ENCODE measurements at regions not wholly inside any gene's neighbourhood (a gene's known extent, or its start where the extent isn't known, plus 50 kb on each side); places are given as distances from the start of the nearest gene placed in this dataset.

DNA sequence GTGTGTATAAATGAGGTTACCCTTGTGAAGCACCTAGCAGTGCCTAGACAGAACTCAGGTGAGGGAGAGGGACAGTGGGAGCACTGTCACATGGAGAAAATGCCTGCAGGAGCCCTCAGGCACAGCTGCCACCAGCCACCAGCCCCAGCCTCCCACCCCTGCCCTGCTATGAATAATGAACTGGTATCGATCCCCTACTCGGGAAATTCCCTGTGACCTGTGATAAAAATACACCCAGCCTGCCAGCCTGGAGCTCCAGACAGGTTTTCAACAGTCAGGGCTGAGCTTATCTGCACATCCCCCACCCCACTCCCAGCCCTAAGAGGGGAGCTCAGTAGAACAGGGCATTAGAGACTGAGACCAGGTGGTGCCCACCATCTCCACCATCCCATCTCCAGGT lies 159.6 kb upstream of the PJA1 start:
- H3K4me3 ChIP-seq (replicated peaks in 1 of 3; ENCODE audit: insufficient read depth in 1 of 3, low read depth in 2 of 3, low read length in 3 of 3) = no peak overlapping the region
- WGBS (ENCODE audit: low lambda C conversion rate) = 0% methylated on average over 2 of the region's 2 CpGs
- in situ Hi-C loops (cut with HindIII; ENCODE audit: extremely low pct_ligation_motif_present, low pct_unique_long_range_greater_than_20kb) = no loop called here
- no peak for ATAC-seq
- no peaks in the 10 kb centered on the region for H3K9me3 ChIP-seq (ENCODE audit: low read length)
- no TSS peak for BruUV-seq (replicated peaks)
- intact Hi-C loops (cut with micrococcal nuclease; ENCODE audit: unreplicated experiment) = no loop called here
- no peak for TF ChIP-seq ZSCAN31 (CRISPR knock-in tag; IDR thresholded peaks at IDR 0.05; ENCODE audit: low read depth)
- no peak for TF ChIP-seq ETV6 (CRISPR knock-in tag; conservative IDR thresholded peaks at IDR 0.05)
- TF ChIP-seq MLLT10 (CRISPR knock-in tag; IDR thresholded peaks at IDR 0.05) = no peak
- no peak for TF ChIP-seq HOXA7 (CRISPR knock-in tag; IDR thresholded peaks at IDR 0.05)
- TF ChIP-seq, protein P1, sequence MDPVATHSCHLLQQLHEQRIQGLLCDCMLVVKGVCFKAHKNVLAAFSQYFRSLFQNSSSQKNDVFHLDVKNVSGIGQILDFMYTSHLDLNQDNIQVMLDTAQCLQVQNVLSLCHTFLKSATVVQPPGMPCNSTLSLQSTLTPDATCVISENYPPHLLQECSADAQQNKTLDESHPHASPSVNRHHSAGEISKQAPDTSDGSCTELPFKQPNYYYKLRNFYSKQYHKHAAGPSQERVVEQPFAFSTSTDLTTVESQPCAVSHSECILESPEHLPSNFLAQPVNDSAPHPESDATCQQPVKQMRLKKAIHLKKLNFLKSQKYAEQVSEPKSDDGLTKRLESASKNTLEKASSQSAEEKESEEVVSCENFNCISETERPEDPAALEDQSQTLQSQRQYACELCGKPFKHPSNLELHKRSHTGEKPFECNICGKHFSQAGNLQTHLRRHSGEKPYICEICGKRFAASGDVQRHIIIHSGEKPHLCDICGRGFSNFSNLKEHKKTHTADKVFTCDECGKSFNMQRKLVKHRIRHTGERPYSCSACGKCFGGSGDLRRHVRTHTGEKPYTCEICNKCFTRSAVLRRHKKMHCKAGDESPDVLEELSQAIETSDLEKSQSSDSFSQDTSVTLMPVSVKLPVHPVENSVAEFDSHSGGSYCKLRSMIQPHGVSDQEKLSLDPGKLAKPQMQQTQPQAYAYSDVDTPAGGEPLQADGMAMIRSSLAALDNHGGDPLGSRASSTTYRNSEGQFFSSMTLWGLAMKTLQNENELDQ (CRISPR knock-in tag; IDR thresholded peaks at IDR 0.05; ENCODE audit: borderline replicate concordance) = no peak
- no peak for TF ChIP-seq ZNF570 (CRISPR knock-in tag; IDR thresholded peaks at IDR 0.05; ENCODE audit: borderline replicate concordance)
- no peak for TF ChIP-seq HOXD1 (CRISPR knock-in tag; IDR thresholded peaks at IDR 0.05)
- no peak for TF ChIP-seq ZNF3 (CRISPR knock-in tag; IDR thresholded peaks at IDR 0.05)
- no peak for TF ChIP-seq ZNF674 (CRISPR knock-in tag; IDR thresholded peaks at IDR 0.05; ENCODE audit: low read depth)
- no peak for TF ChIP-seq TBX3 (IDR thresholded peaks at IDR 0.05; ENCODE audit: borderline replicate concordance)
- TF ChIP-seq, protein P2, sequence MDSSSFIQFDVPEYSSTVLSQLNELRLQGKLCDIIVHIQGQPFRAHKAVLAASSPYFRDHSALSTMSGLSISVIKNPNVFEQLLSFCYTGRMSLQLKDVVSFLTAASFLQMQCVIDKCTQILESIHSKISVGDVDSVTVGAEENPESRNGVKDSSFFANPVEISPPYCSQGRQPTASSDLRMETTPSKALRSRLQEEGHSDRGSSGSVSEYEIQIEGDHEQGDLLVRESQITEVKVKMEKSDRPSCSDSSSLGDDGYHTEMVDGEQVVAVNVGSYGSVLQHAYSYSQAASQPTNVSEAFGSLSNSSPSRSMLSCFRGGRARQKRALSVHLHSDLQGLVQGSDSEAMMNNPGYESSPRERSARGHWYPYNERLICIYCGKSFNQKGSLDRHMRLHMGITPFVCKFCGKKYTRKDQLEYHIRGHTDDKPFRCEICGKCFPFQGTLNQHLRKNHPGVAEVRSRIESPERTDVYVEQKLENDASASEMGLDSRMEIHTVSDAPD (CRISPR knock-in tag; IDR thresholded peaks at IDR 0.05) = no peak
- TF ChIP-seq ZNF652 (CRISPR knock-in tag; IDR thresholded peaks at IDR 0.05; ENCODE audit: borderline replicate concordance, low read depth) = no peak
- TF ChIP-seq FIP1L1 (IDR thresholded peaks at IDR 0.05; ENCODE audit: borderline replicate concordance, insufficient read depth, low read depth, low read length) = no peak
- TF ChIP-seq RCOR2 (CRISPR knock-in tag; IDR thresholded peaks at IDR 0.05) = no peak
- TF ChIP-seq TBX2 (CRISPR knock-in tag; IDR thresholded peaks at IDR 0.05; ENCODE audit: borderline replicate concordance) = no peak
- TF ChIP-seq ZNF879 (CRISPR knock-in tag; IDR thresholded peaks at IDR 0.05) = no peak
- no peak for TF ChIP-seq TBP (CRISPR knock-in tag; IDR thresholded peaks at IDR 0.05)
- TF ChIP-seq, protein P3, sequence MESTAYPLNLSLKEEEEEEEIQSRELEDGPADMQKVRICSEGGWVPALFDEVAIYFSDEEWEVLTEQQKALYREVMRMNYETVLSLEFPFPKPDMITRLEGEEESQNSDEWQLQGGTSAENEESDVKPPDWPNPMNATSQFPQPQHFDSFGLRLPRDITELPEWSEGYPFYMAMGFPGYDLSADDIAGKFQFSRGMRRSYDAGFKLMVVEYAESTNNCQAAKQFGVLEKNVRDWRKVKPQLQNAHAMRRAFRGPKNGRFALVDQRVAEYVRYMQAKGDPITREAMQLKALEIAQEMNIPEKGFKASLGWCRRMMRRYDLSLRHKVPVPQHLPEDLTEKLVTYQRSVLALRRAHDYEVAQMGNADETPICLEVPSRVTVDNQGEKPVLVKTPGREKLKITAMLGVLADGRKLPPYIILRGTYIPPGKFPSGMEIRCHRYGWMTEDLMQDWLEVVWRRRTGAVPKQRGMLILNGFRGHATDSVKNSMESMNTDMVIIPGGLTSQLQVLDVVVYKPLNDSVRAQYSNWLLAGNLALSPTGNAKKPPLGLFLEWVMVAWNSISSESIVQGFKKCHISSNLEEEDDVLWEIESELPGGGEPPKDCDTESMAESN (CRISPR knock-in tag; conservative IDR thresholded peaks at IDR 0.05) = no peak
- TF ChIP-seq ZNF552 (CRISPR knock-in tag; IDR thresholded peaks at IDR 0.05; ENCODE audit: borderline replicate concordance) = no peak
- TF ChIP-seq SRF (IDR thresholded peaks at IDR 0.05; ENCODE audit: low read depth, low read length) = no peak
- no peaks in the 10 kb centered on the region for H3K27me3 ChIP-seq (ENCODE audit: control insufficient read depth in 1 of 2, insufficient read depth in 2 of 2, low read length in 2 of 2)
- H3K27ac ChIP-seq (ENCODE audit: extremely low read length, insufficient read depth, low read length) = no peak overlapping the region
- H3K4me1 ChIP-seq (ENCODE audit: insufficient read depth, low read length) = no peaks in the 10 kb centered on the region
- ChIA-PET POLR2A (no interaction called here), CTCF (ENCODE audit: low intra/inter-chr PET ratio, low total read pairs) (no interaction called here)
- no peaks in the 10 kb centered on the region for H4K20me1 ChIP-seq (ENCODE audit: insufficient read depth, low read length)
- H3K36me3 ChIP-seq (replicated peaks in 1 of 2; ENCODE audit: control insufficient read depth in 1 of 2, insufficient read depth in 2 of 2, low read length in 2 of 2) = no peaks in the 10 kb centered on the region
- no peaks in the 10 kb centered on the region for H3K79me2 ChIP-seq (ENCODE audit: insufficient read depth, low read length)
- no peak overlapping the region for H2AFZ ChIP-seq (ENCODE audit: low read length)
- H3K9ac ChIP-seq (ENCODE audit: insufficient read depth, low read depth, low read length) = no peak overlapping the region
- H3K4me2 ChIP-seq (ENCODE audit: low read depth, low read length) = no peak overlapping the region
- no peak for DNase-seq (ENCODE audit: low spot score)
- FAIRE-seq = no peak

Data from HepG2 (cell line).